K562 (cell line): ENCODE measurements at regions not wholly inside any gene's neighbourhood (a gene's known extent, or its start where the extent isn't known, plus 50 kb on each side); places are given as distances from the start of the nearest gene placed in this dataset.

Experiments used
- BRCA1 ChIP-seq, 2 experiments: fragments of 450-650 bp in 1 of 2; sonication (generic) in 1 of 2; formaldehyde crosslinking in 1 of 2; IDR thresholded peaks; 2 replicates each; pipeline versions ENCODE4 v1.5.0 to v1.6.1; 2017 to 2020; ENCODE audit warnings: mild to moderate bottlenecking in 1 of 2, missing genetic modification reagents in 1 of 2
- CBX8 ChIP-seq: fragments of 200-600 bp; sonication (generic); IDR thresholded peaks from 2 replicates; pipeline ENCODE4 v1.6.1; 2012; ENCODE audit warnings: borderline replicate concordance, mixed run types, low read depth, mild to moderate bottlenecking, moderate library complexity, mixed read lengths, low read length, control low read depth, inconsistent platforms; ENCODE audit not compliant: poor library complexity, severe bottlenecking; ENCODE audit errors: extremely low read depth
- CCNT2 ChIP-seq: IDR thresholded peaks from 2 replicates; pipeline ENCODE4 v1.6.1; 2011; ENCODE audit warnings: borderline replicate concordance, low read depth, mild to moderate bottlenecking, moderate library complexity, mixed read lengths, low read length; ENCODE audit not compliant: insufficient read length; ENCODE audit errors: extremely low read depth
- ESRRA ChIP-seq: fragments of 450-650 bp; IDR thresholded peaks from 2 replicates; pipeline ENCODE4 v1.6.1; 2014; ENCODE audit warnings: low read depth, mild to moderate bottlenecking, moderate library complexity, borderline replicate concordance
- GATAD2A ChIP-seq: fragments of 450-650 bp; IDR thresholded peaks from 2 replicates; pipeline ENCODE4 v1.6.1; 2017
- HMBOX1 ChIP-seq: sonication (generic); IDR thresholded peaks from 2 replicates; pipeline ENCODE4 v1.6.1; 2016
- MEF2A ChIP-seq: IDR thresholded peaks from 2 replicates; pipeline ENCODE4 v1.6.1; 2011; ENCODE audit warnings: low read depth, mild to moderate bottlenecking, low read length, moderate library complexity; ENCODE audit not compliant: control insufficient read depth
- PTTG1 ChIP-seq: fragments of 450-650 bp; IDR thresholded peaks from 2 replicates; pipeline ENCODE4 v1.6.1; 2016; ENCODE audit warnings: low read depth, mild to moderate bottlenecking, missing genetic modification characterization, missing compliant biosample characterization
- SNIP1 ChIP-seq: fragments of 450-650 bp; IDR thresholded peaks from 2 replicates; pipeline ENCODE4 v1.7.1; 2017; ENCODE audit warnings: low read depth, mild to moderate bottlenecking
- SP2 ChIP-seq: IDR thresholded peaks from 2 replicates; pipeline ENCODE4 v1.6.1; 2011; ENCODE audit warnings: mild to moderate bottlenecking, low read depth, low read length, moderate library complexity; ENCODE audit not compliant: poor library complexity, severe bottlenecking; ENCODE audit errors: extremely low read depth
- SREBF1 ChIP-seq: fragments of 150-350 bp; IDR thresholded peaks from 2 replicates; pipeline ENCODE4 v1.6.1; 2014; ENCODE audit warnings: antibody characterized with exemption, low read depth, low read length, borderline replicate concordance
- TCF3 ChIP-seq: sonication (generic); formaldehyde crosslinking; IDR thresholded peaks from 2 replicates; pipeline ENCODE4 v1.4.0; 2020; ENCODE audit warnings: mild to moderate bottlenecking, missing genetic modification reagents
- TEAD4 ChIP-seq, 2 experiments: sonication (generic) in 1 of 2; formaldehyde crosslinking in 1 of 2; IDR thresholded peaks; 2 replicates each; pipeline versions ENCODE4 v1.6.1 to v1.8.0; 2012 to 2022; ENCODE audit warnings: borderline replicate concordance in 1 of 2, inconsistent platforms in 1 of 2, low read length in 1 of 2, mild to moderate bottlenecking in 1 of 2, missing genetic modification reagents in 1 of 2
- YY1 ChIP-seq, 3 experiments: IDR thresholded peaks; 2 replicates each; pipeline ENCODE4 v1.6.1; 2011; ENCODE audit warnings: low read length in 2 of 3, mild to moderate bottlenecking in 2 of 3, moderate library complexity in 2 of 3, borderline replicate concordance in 1 of 3, control low read depth in 1 of 3, low read depth in 1 of 3; ENCODE audit not compliant: insufficient read depth in 3 of 3, insufficient replicate concordance in 2 of 3, control insufficient read depth in 1 of 3, insufficient read length in 1 of 3; ENCODE audit errors: extremely low read depth in 1 of 3
- ZBTB26 ChIP-seq: fragments of 450-650 bp; formaldehyde crosslinking; IDR thresholded peaks from 2 replicates; pipeline ENCODE4 v1.4.0; 2022; ENCODE audit warnings: missing genetic modification characterization
- ZNF232 ChIP-seq: sonication (generic); formaldehyde crosslinking; IDR thresholded peaks from 2 replicates; pipeline ENCODE4 v1.8.0; 2022; ENCODE audit warnings: mild to moderate bottlenecking, missing genetic modification reagents
- ZNF77 ChIP-seq: fragments of 250-450 bp; sonication (Bioruptor Pico); IDR thresholded peaks from 2 replicates; pipeline ENCODE4 v1.5.0; 2020
- TF ChIP-seq, protein P1 (sequence below): IDR thresholded peaks from 3 replicates; pipeline ENCODE4 v1.6.1; 2011; ENCODE audit warnings: borderline replicate concordance, mild to moderate bottlenecking, moderate library complexity; ENCODE audit not compliant: insufficient read length; ENCODE audit errors: extremely low read depth

DNA sequence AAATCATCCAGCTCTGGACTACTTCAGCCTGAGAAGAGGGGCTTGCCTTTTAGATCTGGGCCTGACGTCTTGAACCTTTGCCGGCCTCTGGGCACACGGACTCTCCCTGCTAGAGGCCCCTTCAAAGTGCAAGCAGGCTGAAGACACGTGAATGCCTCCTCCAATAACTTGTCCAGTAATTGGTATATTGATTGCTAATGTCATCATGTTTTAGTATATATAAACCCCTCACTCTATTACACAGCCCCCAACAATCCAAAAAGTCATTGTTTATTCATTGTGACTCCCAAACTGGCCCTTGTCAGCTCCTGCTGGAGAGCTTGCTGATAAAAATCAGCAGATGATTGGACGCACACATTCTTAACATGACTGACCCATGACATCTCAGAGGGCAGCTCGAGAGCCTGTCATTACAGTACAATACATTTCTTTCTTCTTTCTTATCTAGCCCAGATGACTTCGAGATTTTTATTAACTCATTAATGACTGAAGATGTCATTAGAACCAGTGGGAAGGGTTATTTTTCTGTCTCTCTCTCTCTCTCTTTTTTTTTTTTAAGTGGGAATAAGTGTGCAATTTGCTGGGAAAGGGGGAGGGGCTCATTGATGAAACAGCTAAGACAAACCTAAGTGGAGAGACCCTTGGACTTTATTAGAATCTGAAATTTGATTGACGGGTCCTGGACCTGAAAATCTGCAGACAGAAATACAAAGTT lies 65.5 kb upstream of the NR2F2 start (continued):
- TF ChIP-seq ZBTB26 (CRISPR knock-in tag) (no peak), MEF2A (no peak), CCNT2 (no peak), PTTG1 (tag) (no peak), GATAD2A (no peak), BRCA1 (IDR thresholded peaks at IDR 0.05) (no peak), BRCA1 (CRISPR knock-in tag; IDR thresholded peaks at IDR 0.05) (no peak), ZNF232 (no peak), SP2 (no peak), ESRRA (no peak), SNIP1 (no peak), ZNF77 (no peak), YY1 (IDR thresholded peaks at IDR 0.05; ENCODE audit: borderline replicate concordance in 1 of 3, control insufficient read depth in 1 of 3, extremely low read depth in 1 of 3, insufficient read depth in 3 of 3, insufficient read length in 1 of 3, insufficient replicate concordance in 2 of 3, low read depth in 1 of 3, low read length in 2 of 3) (no peak), SREBF1 (no peak), CBX8 (no peak), TCF3 (CRISPR knock-in tag) (no peak), HMBOX1 (no peak), TEAD4 (IDR thresholded peaks at IDR 0.05; ENCODE audit: low read length) (peak; percentile 76), TEAD4 (CRISPR knock-in tag; IDR thresholded peaks at IDR 0.05; ENCODE audit: borderline replicate concordance) (no peak)
- TF ChIP-seq, protein P1, sequence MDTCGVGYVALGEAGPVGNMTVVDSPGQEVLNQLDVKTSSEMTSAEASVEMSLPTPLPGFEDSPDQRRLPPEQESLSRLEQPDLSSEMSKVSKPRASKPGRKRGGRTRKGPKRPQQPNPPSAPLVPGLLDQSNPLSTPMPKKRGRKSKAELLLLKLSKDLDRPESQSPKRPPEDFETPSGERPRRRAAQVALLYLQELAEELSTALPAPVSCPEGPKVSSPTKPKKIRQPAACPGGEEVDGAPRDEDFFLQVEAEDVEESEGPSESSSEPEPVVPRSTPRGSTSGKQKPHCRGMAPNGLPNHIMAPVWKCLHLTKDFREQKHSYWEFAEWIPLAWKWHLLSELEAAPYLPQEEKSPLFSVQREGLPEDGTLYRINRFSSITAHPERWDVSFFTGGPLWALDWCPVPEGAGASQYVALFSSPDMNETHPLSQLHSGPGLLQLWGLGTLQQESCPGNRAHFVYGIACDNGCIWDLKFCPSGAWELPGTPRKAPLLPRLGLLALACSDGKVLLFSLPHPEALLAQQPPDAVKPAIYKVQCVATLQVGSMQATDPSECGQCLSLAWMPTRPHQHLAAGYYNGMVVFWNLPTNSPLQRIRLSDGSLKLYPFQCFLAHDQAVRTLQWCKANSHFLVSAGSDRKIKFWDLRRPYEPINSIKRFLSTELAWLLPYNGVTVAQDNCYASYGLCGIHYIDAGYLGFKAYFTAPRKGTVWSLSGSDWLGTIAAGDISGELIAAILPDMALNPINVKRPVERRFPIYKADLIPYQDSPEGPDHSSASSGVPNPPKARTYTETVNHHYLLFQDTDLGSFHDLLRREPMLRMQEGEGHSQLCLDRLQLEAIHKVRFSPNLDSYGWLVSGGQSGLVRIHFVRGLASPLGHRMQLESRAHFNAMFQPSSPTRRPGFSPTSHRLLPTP: no peak
